ENCODE measurements at regions not wholly inside any gene's neighbourhood (a gene's known extent, or its start where the extent isn't known, plus 50 kb on each side); places are given as distances from the start of the nearest gene placed in this dataset.

- DNase-seq (ENCODE audit: low spot score) = no peak
- no peak for TF ChIP-seq CTCF (IDR thresholded peaks at IDR 0.05; ENCODE audit: borderline replicate concordance, control extremely low read depth, extremely low read depth, insufficient read depth, missing control alignments)
- in situ Hi-C loops (cut with MboI; ENCODE audit: low sequenced_read_pairs, unreplicated experiment) = no loop called here
Measured at GRCh38 chr21:27643326-27643725, 676.4 kb upstream of the ADAMTS5 start.

- in situ Hi-C loops (cut with MboI; ENCODE audit: low sequenced_read_pairs, unreplicated experiment) = no loop called here
Measured at GRCh38 chr21:27639286-27639685, 672.4 kb upstream of the ADAMTS5 start.

GRCh38 chr21:27636656-27637055, 669.8 kb upstream of the ADAMTS5 start:
- in situ Hi-C loops (cut with MboI; ENCODE audit: low sequenced_read_pairs, unreplicated experiment) = no loop called here
- no peak for DNase-seq (ENCODE audit: low spot score)
- no peak for TF ChIP-seq CTCF (IDR thresholded peaks at IDR 0.05; ENCODE audit: borderline replicate concordance, control extremely low read depth, extremely low read depth, insufficient read depth, missing control alignments)

More at GRCh38 chr21:27639286-27639685, 672.4 kb upstream of the ADAMTS5 start:
- no peak for TF ChIP-seq CTCF (IDR thresholded peaks at IDR 0.05; ENCODE audit: borderline replicate concordance, control extremely low read depth, extremely low read depth, insufficient read depth, missing control alignments)
- no peak for DNase-seq (ENCODE audit: low spot score)

- no peak for TF ChIP-seq CTCF (IDR thresholded peaks at IDR 0.05; ENCODE audit: borderline replicate concordance, control extremely low read depth, extremely low read depth, insufficient read depth, missing control alignments)
- in situ Hi-C loops (cut with MboI; ENCODE audit: low sequenced_read_pairs, unreplicated experiment) = no loop called here
Measured at GRCh38 chr21:27633631-27634030, 666.7 kb upstream of the ADAMTS5 start.

GRCh38 chr21:27631471-27631870, 664.6 kb upstream of the ADAMTS5 start:
- no peak for TF ChIP-seq CTCF (IDR thresholded peaks at IDR 0.05; ENCODE audit: borderline replicate concordance, control extremely low read depth, extremely low read depth, insufficient read depth, missing control alignments)

More at GRCh38 chr21:27633631-27634030, 666.7 kb upstream of the ADAMTS5 start:
- DNase-seq (ENCODE audit: low spot score) = no peak

GRCh38 chr21:27622631-27623030, 655.7 kb upstream of the ADAMTS5 start:
- no peak for DNase-seq (ENCODE audit: low spot score)
- in situ Hi-C loops (cut with MboI; ENCODE audit: low sequenced_read_pairs, unreplicated experiment) = no loop called here
- TF ChIP-seq CTCF (IDR thresholded peaks at IDR 0.05; ENCODE audit: borderline replicate concordance, control extremely low read depth, extremely low read depth, insufficient read depth, missing control alignments) = no peak

More at GRCh38 chr21:27631471-27631870, 664.6 kb upstream of the ADAMTS5 start:
- no peak for DNase-seq (ENCODE audit: low spot score)
- in situ Hi-C loops (cut with MboI; ENCODE audit: low sequenced_read_pairs, unreplicated experiment) = no loop called here

GRCh38 chr21:27614231-27614630, 647.3 kb upstream of the ADAMTS5 start:
- no peak for TF ChIP-seq CTCF (IDR thresholded peaks at IDR 0.05; ENCODE audit: borderline replicate concordance, control extremely low read depth, extremely low read depth, insufficient read depth, missing control alignments)
- DNase-seq (ENCODE audit: low spot score) = no peak
- in situ Hi-C loops (cut with MboI; ENCODE audit: low sequenced_read_pairs, unreplicated experiment) = no loop called here
